Keratinocyte (primary cell): ENCODE measurements at regions not wholly inside any gene's neighbourhood (a gene's known extent, or its start where the extent isn't known, plus 50 kb on each side); places are given as distances from the start of the nearest gene placed in this dataset.

Experiments
- DNase-seq: peaks from one replicate; pipeline ENCODE4 v3.0.0-alpha.2; 2011; ENCODE audit warnings: low read depth, missing footprints, low spot score
- FAIRE-seq: peaks from 2 replicates; lab custom pipeline; 2011; peaks lifted over from hg19 to GRCh38; lab: Jason Lieb, UNC
- H2AFZ ChIP-seq: 2 replicates; pipeline ENCODE4 v1.6.0; 2012; ENCODE audit warnings: low read length, control low read depth, inconsistent platforms; ENCODE audit not compliant: control insufficient read depth
- H3K27ac ChIP-seq: 2 replicates; pipeline ENCODE4 v1.5.1; 2011; ENCODE audit warnings: low read length; ENCODE audit not compliant: control insufficient read depth, insufficient read depth
- H3K27me3 ChIP-seq: 3 replicates; pipeline ENCODE4 v1.6.0; 2011; ENCODE audit warnings: low read length; ENCODE audit not compliant: control insufficient read depth, insufficient read depth; ENCODE audit errors: extremely low read depth
- H3K36me3 ChIP-seq, 2 experiments: 2 replicates in 1 of 2; 3 replicates in 1 of 2; pipeline ENCODE4 v1.5.1; 2011; ENCODE audit warnings: low read length in 2 of 2, mild to moderate bottlenecking in 1 of 2; ENCODE audit not compliant: control insufficient read depth in 2 of 2, insufficient read depth in 2 of 2; ENCODE audit errors: extremely low read depth in 1 of 2
- H3K4me1 ChIP-seq: 3 replicates; pipeline ENCODE4 v1.5.1; 2011; ENCODE audit warnings: low read length; ENCODE audit not compliant: control insufficient read depth, insufficient read depth; ENCODE audit errors: extremely low read depth
- H3K4me2 ChIP-seq: 3 replicates; pipeline ENCODE4 v1.6.0; 2011; ENCODE audit warnings: low read depth, low read length; ENCODE audit not compliant: control insufficient read depth, insufficient read depth; ENCODE audit errors: extremely low read depth
- H3K4me3 ChIP-seq, 3 experiments: fragments of 200-600 bp in 1 of 3; sonication (generic) in 1 of 3; 2 replicates in 2 of 3; 3 replicates in 1 of 3; pipeline ENCODE4 v1.5.1; 2011 to 2016; ENCODE audit warnings: low read length in 3 of 3, mild to moderate bottlenecking in 3 of 3, control low read depth in 2 of 3, inconsistent platforms in 1 of 3, low read depth in 1 of 3, mixed read lengths in 1 of 3, mixed run types in 1 of 3, moderate library complexity in 1 of 3; ENCODE audit not compliant: control insufficient read depth in 2 of 3, insufficient read depth in 2 of 3; ENCODE audit errors: extremely low read depth in 1 of 3
- H3K79me2 ChIP-seq: 2 replicates; pipeline ENCODE4 v1.6.0; 2012; ENCODE audit warnings: low read length; ENCODE audit not compliant: control insufficient read depth, insufficient read depth
- H3K9ac ChIP-seq: 3 replicates; pipeline ENCODE4 v1.6.0; 2011; ENCODE audit warnings: low read length; ENCODE audit not compliant: control insufficient read depth, insufficient read depth; ENCODE audit errors: extremely low read depth
- H3K9me1 ChIP-seq: 3 replicates; pipeline ENCODE4 v1.6.0; 2011; ENCODE audit warnings: low read length; ENCODE audit not compliant: control insufficient read depth, insufficient read depth; ENCODE audit errors: extremely low read depth
- H3K9me3 ChIP-seq: 2 replicates; pipeline ENCODE4 v1.5.1; 2012; ENCODE audit warnings: low read depth, low read length; ENCODE audit not compliant: control insufficient read depth
- H4K20me1 ChIP-seq: 3 replicates; pipeline ENCODE4 v1.6.0; 2011; ENCODE audit warnings: low read length; ENCODE audit not compliant: control insufficient read depth, insufficient read depth; ENCODE audit errors: extremely low read depth
- EZH2 ChIP-seq: IDR thresholded peaks from one replicate; pipeline ENCODE4 v1.6.1; 2012; ENCODE audit warnings: inconsistent platforms, mild to moderate bottlenecking, low read length, moderate library complexity
- dilution Hi-C: fragments of 300-500 bp; cut with MboI; formaldehyde crosslinking; loops from one replicate; pipeline ENCODE4 v1.7.0; 2020; ENCODE audit warnings: low sequenced_read_pairs; ENCODE audit not compliant: extremely low pct_ligation_motif_present
- TF ChIP-seq, protein P1 (sequence below), 3 experiments: IDR thresholded peaks in 1 of 3; conservative IDR thresholded peaks in 1 of 3; optimal IDR thresholded peaks in 1 of 3; 2 replicates in 2 of 3; 3 replicates in 1 of 3; pipeline versions ENCODE3 to v1.5.1; 2011; ENCODE audit warnings: low read length in 3 of 3, mild to moderate bottlenecking in 3 of 3, moderate library complexity in 2 of 3, control low read depth in 1 of 3, inconsistent platforms in 1 of 3; ENCODE audit not compliant: insufficient read depth in 2 of 3; ENCODE audit errors: extremely low read depth in 1 of 3

GRCh38 chr22:47515384-47516125, 753.1 kb downstream of the TBC1D22A start:
- Histone ChIP-seq H3K9me3 (no peaks in the 10 kb centered on the region), H3K4me2 (no peak overlapping the region), H3K36me3 (no peaks in the 10 kb centered on the region), H3K27ac (no peak overlapping the region), H3K27me3 (no peaks in the 10 kb centered on the region), H3K9me1 (no peaks in the 10 kb centered on the region), H3K9ac (no peak overlapping the region), H3K4me1 (no peaks in the 10 kb centered on the region), H2AFZ (no peak overlapping the region), H3K79me2 (no peaks in the 10 kb centered on the region), H3K4me3 (no peak overlapping the region), H4K20me1 (no peaks in the 10 kb centered on the region)
- TF ChIP-seq, protein P1, sequence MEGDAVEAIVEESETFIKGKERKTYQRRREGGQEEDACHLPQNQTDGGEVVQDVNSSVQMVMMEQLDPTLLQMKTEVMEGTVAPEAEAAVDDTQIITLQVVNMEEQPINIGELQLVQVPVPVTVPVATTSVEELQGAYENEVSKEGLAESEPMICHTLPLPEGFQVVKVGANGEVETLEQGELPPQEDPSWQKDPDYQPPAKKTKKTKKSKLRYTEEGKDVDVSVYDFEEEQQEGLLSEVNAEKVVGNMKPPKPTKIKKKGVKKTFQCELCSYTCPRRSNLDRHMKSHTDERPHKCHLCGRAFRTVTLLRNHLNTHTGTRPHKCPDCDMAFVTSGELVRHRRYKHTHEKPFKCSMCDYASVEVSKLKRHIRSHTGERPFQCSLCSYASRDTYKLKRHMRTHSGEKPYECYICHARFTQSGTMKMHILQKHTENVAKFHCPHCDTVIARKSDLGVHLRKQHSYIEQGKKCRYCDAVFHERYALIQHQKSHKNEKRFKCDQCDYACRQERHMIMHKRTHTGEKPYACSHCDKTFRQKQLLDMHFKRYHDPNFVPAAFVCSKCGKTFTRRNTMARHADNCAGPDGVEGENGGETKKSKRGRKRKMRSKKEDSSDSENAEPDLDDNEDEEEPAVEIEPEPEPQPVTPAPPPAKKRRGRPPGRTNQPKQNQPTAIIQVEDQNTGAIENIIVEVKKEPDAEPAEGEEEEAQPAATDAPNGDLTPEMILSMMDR (optimal IDR thresholded peaks at IDR 0.05 in 1 of 3, IDR thresholded peaks at IDR 0.05 in 1 of 3, conservative IDR thresholded peaks at IDR 0.05 in 1 of 3; ENCODE audit: extremely low read depth in 1 of 3, insufficient read depth in 2 of 3, low read length in 3 of 3), result peak in 2 of 3 experiments; percentile 7 to 10
- no peak for TF ChIP-seq EZH2
- FAIRE-seq, result no peak
- no peak for DNase-seq
- dilution Hi-C loops, result no loop called here

- Histone ChIP-seq H3K27ac (no peak overlapping the region), H3K79me2 (no peaks in the 10 kb centered on the region), H3K36me3 (no peaks in the 10 kb centered on the region), H3K9ac (no peak overlapping the region), H3K9me3 (no peaks in the 10 kb centered on the region), H2AFZ (no peak overlapping the region), H3K4me1 (no peaks in the 10 kb centered on the region), H4K20me1 (no peaks in the 10 kb centered on the region), H3K9me1 (no peaks in the 10 kb centered on the region), H3K27me3 (no peaks in the 10 kb centered on the region), H3K4me3 (no peak overlapping the region), H3K4me2 (no peak overlapping the region)
- dilution Hi-C loops, result no loop called here
- no peak for FAIRE-seq
- no peak for DNase-seq
- no peak for TF ChIP-seq EZH2
- TF ChIP-seq, protein P1 (optimal IDR thresholded peaks at IDR 0.05 in 1 of 3, IDR thresholded peaks at IDR 0.05 in 1 of 3, conservative IDR thresholded peaks at IDR 0.05 in 1 of 3; ENCODE audit: extremely low read depth in 1 of 3, insufficient read depth in 2 of 3, low read length in 3 of 3), result no peak
These were observed 750.2 kb downstream of the TBC1D22A start for GRCh38 chr22:47512617-47513016.
